ENCODE measurements at regions not wholly inside any gene's neighbourhood (a gene's known extent, or its start where the extent isn't known, plus 50 kb on each side); places are given as distances from the start of the nearest gene placed in this dataset.

DNA sequence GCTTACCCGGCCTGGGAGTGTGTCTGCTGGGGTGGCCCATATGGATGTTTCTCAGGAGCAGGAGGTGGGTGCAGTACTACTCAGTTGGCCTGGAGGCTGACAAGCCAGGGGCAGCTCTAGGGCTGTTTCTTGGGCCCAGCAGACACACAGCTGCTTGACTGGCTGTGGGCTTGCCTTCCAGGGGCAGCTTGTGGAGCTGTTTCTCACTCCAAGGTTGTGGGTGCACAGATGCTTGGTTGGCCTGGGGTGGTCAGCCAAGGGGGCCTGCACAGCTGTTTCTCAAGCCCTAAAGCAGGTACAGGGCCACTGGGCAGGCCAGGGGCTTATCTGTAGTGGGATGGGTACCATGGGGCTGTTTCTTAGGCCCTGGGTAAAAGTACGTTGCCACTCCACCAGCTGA is 1078.1 kb upstream of the ADGRL2 start:
- CTCF ChIA-PET = no interaction called here
- POLR2A ChIA-PET (ENCODE audit: low non-redundant PET) = no interaction called here

DNA sequence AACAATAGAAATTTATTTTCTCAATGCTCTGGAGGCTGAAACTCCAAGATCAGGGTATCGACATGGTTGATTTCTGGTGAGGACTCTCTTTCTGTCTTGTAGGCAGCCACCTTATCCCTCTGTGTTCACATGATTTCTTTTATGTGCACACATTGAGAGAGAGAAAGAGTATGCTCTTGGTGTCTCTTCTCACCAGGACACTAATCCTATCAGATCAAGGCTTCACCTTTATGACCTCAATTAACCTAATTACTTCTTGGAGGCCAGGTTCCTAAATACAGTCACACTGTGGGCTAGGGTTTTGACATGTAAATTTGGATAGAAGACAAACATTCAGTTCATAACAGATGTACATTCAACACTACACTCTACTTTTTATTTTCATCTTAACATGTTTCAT is 1094.2 kb upstream of the ADGRL2 start:
- Histone ChIP-seq H3K4me1 (ENCODE audit: insufficient read depth, low read length, poor library complexity, severe bottlenecking) (no peaks in the 10 kb centered on the region), H3K27ac (ENCODE audit: low read depth, low read length, poor library complexity, severe bottlenecking) (no peak overlapping the region), H3K9me3 (ENCODE audit: low read depth, low read length, poor library complexity, severe bottlenecking) (no peaks in the 10 kb centered on the region), H3K36me3 (ENCODE audit: insufficient read depth, low read length, poor library complexity, severe bottlenecking) (no peaks in the 10 kb centered on the region), H3K4me3 (ENCODE audit: low read depth, low read length, poor library complexity, severe bottlenecking) (no peak overlapping the region), H3K27me3 (replicated peaks; ENCODE audit: insufficient read depth, low read depth, low read length, poor library complexity) (no peaks in the 10 kb centered on the region)
- no peak for DNase-seq (ENCODE audit: low spot score)
- no TSS peak for BruUV-seq (replicated peaks)
- CTCF ChIA-PET = no interaction called here
- no peak for TF ChIP-seq EZH2 (IDR thresholded peaks at IDR 0.05; ENCODE audit: borderline replicate concordance, low read depth, low read length, poor library complexity, severe bottlenecking)
- TF ChIP-seq, protein P1, sequence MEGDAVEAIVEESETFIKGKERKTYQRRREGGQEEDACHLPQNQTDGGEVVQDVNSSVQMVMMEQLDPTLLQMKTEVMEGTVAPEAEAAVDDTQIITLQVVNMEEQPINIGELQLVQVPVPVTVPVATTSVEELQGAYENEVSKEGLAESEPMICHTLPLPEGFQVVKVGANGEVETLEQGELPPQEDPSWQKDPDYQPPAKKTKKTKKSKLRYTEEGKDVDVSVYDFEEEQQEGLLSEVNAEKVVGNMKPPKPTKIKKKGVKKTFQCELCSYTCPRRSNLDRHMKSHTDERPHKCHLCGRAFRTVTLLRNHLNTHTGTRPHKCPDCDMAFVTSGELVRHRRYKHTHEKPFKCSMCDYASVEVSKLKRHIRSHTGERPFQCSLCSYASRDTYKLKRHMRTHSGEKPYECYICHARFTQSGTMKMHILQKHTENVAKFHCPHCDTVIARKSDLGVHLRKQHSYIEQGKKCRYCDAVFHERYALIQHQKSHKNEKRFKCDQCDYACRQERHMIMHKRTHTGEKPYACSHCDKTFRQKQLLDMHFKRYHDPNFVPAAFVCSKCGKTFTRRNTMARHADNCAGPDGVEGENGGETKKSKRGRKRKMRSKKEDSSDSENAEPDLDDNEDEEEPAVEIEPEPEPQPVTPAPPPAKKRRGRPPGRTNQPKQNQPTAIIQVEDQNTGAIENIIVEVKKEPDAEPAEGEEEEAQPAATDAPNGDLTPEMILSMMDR (conservative IDR thresholded peaks at IDR 0.05; ENCODE audit: low read depth, low read length) = no peak
- POLR2A ChIA-PET (ENCODE audit: low non-redundant PET) = no interaction called here
- intact Hi-C loops (cut with micrococcal nuclease; ENCODE audit: unreplicated experiment) = no loop called here

More for the DNA sequence above, 1078.1 kb upstream of the ADGRL2 start:
- H3K9me3 ChIP-seq (ENCODE audit: low read depth, low read length, poor library complexity, severe bottlenecking) = no peaks in the 10 kb centered on the region
- BruUV-seq (replicated peaks) = no TSS peak
- H3K4me1 ChIP-seq (ENCODE audit: insufficient read depth, low read length, poor library complexity, severe bottlenecking) = no peaks in the 10 kb centered on the region
- TF ChIP-seq EZH2 (IDR thresholded peaks at IDR 0.05; ENCODE audit: borderline replicate concordance, low read depth, low read length, poor library complexity, severe bottlenecking) = no peak
- TF ChIP-seq, protein P1 (conservative IDR thresholded peaks at IDR 0.05; ENCODE audit: low read depth, low read length) = no peak
- H3K27ac ChIP-seq (ENCODE audit: low read depth, low read length, poor library complexity, severe bottlenecking) = no peak overlapping the region
- no peak for DNase-seq (ENCODE audit: low spot score)
- no peaks in the 10 kb centered on the region for H3K36me3 ChIP-seq (ENCODE audit: insufficient read depth, low read length, poor library complexity, severe bottlenecking)
- intact Hi-C loops (cut with micrococcal nuclease; ENCODE audit: unreplicated experiment) = no loop called here
- no peaks in the 10 kb centered on the region for H3K27me3 ChIP-seq (replicated peaks; ENCODE audit: insufficient read depth, low read depth, low read length, poor library complexity)
- no peak overlapping the region for H3K4me3 ChIP-seq (ENCODE audit: low read depth, low read length, poor library complexity, severe bottlenecking)

GRCh38 chr1:80678438-80678837 is 1122.3 kb upstream of the ADGRL2 start:
- peaks cover 4% of the 10 kb centered on the region for H3K4me1 ChIP-seq (ENCODE audit: insufficient read depth, low read length, poor library complexity, severe bottlenecking)
- BruUV-seq (replicated peaks) = no TSS peak

More at GRCh38 chr1:80678438-80678837, 1122.3 kb upstream of the ADGRL2 start:
- DNase-seq (ENCODE audit: low spot score) = no peak
- H3K4me3 ChIP-seq (ENCODE audit: low read depth, low read length, poor library complexity, severe bottlenecking) = no peak overlapping the region
- no peaks in the 10 kb centered on the region for H3K36me3 ChIP-seq (ENCODE audit: insufficient read depth, low read length, poor library complexity, severe bottlenecking)
- H3K9me3 ChIP-seq (ENCODE audit: low read depth, low read length, poor library complexity, severe bottlenecking) = no peaks in the 10 kb centered on the region
- no peak overlapping the region for H3K27ac ChIP-seq (ENCODE audit: low read depth, low read length, poor library complexity, severe bottlenecking)
- no peaks in the 10 kb centered on the region for H3K27me3 ChIP-seq (replicated peaks; ENCODE audit: insufficient read depth, low read depth, low read length, poor library complexity)
- no peak for TF ChIP-seq EZH2 (IDR thresholded peaks at IDR 0.05; ENCODE audit: borderline replicate concordance, low read depth, low read length, poor library complexity, severe bottlenecking)
- TF ChIP-seq, protein P1 (conservative IDR thresholded peaks at IDR 0.05; ENCODE audit: low read depth, low read length) = no peak
- POLR2A ChIA-PET (ENCODE audit: low non-redundant PET) = no interaction called here
- intact Hi-C loops (cut with micrococcal nuclease; ENCODE audit: unreplicated experiment) = no loop called here
- CTCF ChIA-PET = no interaction called here

Measured in A673 (cell line).